AG09319 (cell line): ENCODE measurements at regions not wholly inside any gene's neighbourhood (a gene's known extent, or its start where the extent isn't known, plus 50 kb on each side); places are given as distances from the start of the nearest gene placed in this dataset.
"Not testable (repeated sequence)": the region's sequence is repeated elsewhere in the genome, so short reads cannot be mapped to it uniquely, and the experiment has no call there.

ENCODE experiments used
- DNase-seq: peaks from one replicate; pipeline ENCODE4 v3.0.0-alpha.2; 2010; ENCODE audit warnings: low read depth; ENCODE audit errors: extremely low read depth
- CTCF ChIP-seq: IDR thresholded peaks from 2 replicates; pipeline ENCODE4 v1.5.1; 2011; ENCODE audit warnings: low read depth, mild to moderate bottlenecking, inconsistent platforms, low read length, moderate library complexity

GRCh38 chr6:152811785-152812184 is 61.2 kb downstream of the VIP start:
- no peak for DNase-seq
- no peak for TF ChIP-seq CTCF

GRCh38 chr6:152815230-152815872 is 64.8 kb downstream of the VIP start:
- no peak for DNase-seq
- no peak for TF ChIP-seq CTCF

GRCh38 chr6:152816055-152816454 is 65.5 kb downstream of the VIP start:
- TF ChIP-seq CTCF = no peak
- DNase-seq = no peak

GRCh38 chr6:152821525-152821924 is 70.9 kb downstream of the VIP start:
- TF ChIP-seq CTCF = no peak
- DNase-seq = no peak

- TF ChIP-seq CTCF = no peak
- DNase-seq = no peak
These were observed 74.1 kb downstream of the VIP start for GRCh38 chr6:152824666-152825065.

GRCh38 chr6:152828431-152828830 is 77.8 kb downstream of the VIP start:
- no peak for DNase-seq
- TF ChIP-seq CTCF = no peak

- not testable (repeated sequence) for DNase-seq
These were observed 83.8 kb downstream of the VIP start for GRCh38 chr6:152834366-152834765.

- TF ChIP-seq CTCF = no peak
- no peak for DNase-seq
These were observed 85.9 kb downstream of the VIP start for GRCh38 chr6:152836523-152836922.
